Kidney epithelial cell (primary cell): ENCODE measurements at regions not wholly inside any gene's neighbourhood (a gene's known extent, or its start where the extent isn't known, plus 50 kb on each side); places are given as distances from the start of the nearest gene placed in this dataset.

Source experiments
- DNase-seq: peaks from one replicate; pipeline ENCODE4 v3.0.0-alpha.2; 2010; ENCODE audit warnings: low read depth
- H3K27me3 ChIP-seq: 2 replicates; pipeline ENCODE4 v1.6.0; 2011; ENCODE audit warnings: low read length; ENCODE audit not compliant: control insufficient read depth, insufficient read depth
- H3K36me3 ChIP-seq: 2 replicates; pipeline ENCODE4 v1.5.1; 2011; ENCODE audit warnings: low read length; ENCODE audit not compliant: control insufficient read depth, insufficient read depth
- H3K4me3 ChIP-seq: 2 replicates; pipeline ENCODE4 v1.5.1; 2011; ENCODE audit warnings: low read depth, mild to moderate bottlenecking, control low read depth, low read length
- TF ChIP-seq, protein P1 (sequence below): IDR thresholded peaks from 2 replicates; pipeline ENCODE4 v1.5.1; 2011; ENCODE audit warnings: mild to moderate bottlenecking, moderate library complexity, low read length, control low read depth, inconsistent platforms; ENCODE audit not compliant: insufficient read depth, poor library complexity, severe bottlenecking

DNA sequence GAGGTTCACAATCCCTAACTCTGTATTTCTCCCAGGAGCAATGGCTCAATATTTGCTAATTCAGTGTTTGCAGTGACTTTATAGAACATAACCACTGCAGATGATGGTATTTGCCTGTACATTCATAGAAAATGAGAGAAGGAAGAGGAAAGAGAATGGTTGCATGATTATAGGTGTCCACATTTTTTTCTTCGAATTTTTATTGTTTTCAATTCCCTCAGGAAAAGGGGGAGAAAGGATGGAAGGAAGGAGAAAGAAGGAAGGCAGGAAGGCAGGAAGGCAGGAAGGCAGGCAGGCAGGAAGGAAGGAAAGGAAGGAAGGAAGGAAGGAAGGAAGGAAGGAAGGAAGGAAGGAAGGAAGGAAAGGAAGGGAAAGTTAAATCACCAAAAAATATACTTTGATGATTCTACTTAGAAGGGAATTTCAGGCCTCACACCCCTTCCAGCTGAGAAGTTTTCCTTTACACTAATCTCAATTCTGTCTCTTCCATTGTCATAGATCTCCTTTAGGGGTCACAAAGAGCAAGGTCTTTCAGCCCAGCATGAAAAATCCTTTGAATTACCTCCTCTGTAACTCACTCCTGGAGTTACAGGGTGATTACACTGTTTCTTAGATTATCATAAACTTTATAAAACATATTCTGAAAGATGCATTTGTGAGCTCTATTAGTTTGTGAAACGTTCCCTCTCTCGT is 118.8 kb upstream of the INHBA start:
- TF ChIP-seq, protein P1, sequence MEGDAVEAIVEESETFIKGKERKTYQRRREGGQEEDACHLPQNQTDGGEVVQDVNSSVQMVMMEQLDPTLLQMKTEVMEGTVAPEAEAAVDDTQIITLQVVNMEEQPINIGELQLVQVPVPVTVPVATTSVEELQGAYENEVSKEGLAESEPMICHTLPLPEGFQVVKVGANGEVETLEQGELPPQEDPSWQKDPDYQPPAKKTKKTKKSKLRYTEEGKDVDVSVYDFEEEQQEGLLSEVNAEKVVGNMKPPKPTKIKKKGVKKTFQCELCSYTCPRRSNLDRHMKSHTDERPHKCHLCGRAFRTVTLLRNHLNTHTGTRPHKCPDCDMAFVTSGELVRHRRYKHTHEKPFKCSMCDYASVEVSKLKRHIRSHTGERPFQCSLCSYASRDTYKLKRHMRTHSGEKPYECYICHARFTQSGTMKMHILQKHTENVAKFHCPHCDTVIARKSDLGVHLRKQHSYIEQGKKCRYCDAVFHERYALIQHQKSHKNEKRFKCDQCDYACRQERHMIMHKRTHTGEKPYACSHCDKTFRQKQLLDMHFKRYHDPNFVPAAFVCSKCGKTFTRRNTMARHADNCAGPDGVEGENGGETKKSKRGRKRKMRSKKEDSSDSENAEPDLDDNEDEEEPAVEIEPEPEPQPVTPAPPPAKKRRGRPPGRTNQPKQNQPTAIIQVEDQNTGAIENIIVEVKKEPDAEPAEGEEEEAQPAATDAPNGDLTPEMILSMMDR = no peak
- H3K36me3 ChIP-seq = no peaks in the 10 kb centered on the region
- H3K4me3 ChIP-seq = no peak overlapping the region
- no peaks in the 10 kb centered on the region for H3K27me3 ChIP-seq
- DNase-seq = no peak

DNA sequence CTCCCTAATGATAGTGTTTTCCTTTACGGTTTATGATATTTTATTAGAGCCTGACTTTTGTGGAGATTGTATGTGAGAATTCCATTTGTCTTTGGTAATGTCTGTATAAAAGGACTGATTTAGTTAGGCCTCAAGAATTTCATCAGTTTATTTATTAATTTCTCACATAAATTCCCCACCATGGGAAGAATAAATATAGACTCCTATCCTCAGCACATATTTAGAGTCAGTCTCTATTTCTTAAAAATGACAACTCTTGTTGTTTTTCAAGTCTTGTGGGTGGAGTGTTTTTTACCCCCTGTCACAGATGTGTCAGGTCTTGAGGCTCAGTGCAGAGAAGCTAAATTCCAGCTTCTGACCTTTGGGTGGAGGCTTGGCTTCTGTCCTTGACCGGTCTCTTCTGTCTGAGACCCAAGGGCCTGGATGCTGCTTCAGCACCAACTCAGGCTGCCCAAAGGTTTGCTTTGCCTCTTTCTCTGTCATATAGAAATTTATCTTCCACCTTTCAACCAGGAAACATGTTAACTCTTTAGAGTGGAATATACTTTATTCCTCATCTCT is 117.3 kb upstream of the INHBA start:
- no peak overlapping the region for H3K4me3 ChIP-seq
- TF ChIP-seq, protein P1 = no peak
- no peaks in the 10 kb centered on the region for H3K36me3 ChIP-seq
- no peak for DNase-seq
- no peaks in the 10 kb centered on the region for H3K27me3 ChIP-seq

DNA sequence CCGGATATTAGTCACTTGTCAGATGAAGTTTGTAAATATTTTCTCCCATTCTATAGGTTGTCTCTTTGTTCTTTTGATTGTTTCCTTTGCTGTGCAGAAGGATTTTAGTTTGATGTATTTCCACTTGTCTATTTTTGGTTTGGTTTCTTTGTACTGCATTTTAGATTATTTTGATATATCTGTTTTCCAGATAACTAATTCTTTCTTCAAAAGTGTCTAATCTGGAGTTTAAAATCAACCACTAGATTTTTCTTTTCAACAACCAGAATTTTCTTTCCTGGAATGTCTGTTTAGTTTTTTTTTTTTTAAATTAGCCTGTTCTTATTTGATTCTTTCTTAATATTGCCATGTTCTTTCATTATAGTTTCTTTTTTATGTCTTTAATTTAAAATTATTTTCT is 116.8 kb upstream of the INHBA start:
- Histone ChIP-seq H3K4me3 (no peak overlapping the region), H3K36me3 (no peaks in the 10 kb centered on the region), H3K27me3 (no peaks in the 10 kb centered on the region)
- no peak for DNase-seq
- TF ChIP-seq, protein P1 = no peak

DNA sequence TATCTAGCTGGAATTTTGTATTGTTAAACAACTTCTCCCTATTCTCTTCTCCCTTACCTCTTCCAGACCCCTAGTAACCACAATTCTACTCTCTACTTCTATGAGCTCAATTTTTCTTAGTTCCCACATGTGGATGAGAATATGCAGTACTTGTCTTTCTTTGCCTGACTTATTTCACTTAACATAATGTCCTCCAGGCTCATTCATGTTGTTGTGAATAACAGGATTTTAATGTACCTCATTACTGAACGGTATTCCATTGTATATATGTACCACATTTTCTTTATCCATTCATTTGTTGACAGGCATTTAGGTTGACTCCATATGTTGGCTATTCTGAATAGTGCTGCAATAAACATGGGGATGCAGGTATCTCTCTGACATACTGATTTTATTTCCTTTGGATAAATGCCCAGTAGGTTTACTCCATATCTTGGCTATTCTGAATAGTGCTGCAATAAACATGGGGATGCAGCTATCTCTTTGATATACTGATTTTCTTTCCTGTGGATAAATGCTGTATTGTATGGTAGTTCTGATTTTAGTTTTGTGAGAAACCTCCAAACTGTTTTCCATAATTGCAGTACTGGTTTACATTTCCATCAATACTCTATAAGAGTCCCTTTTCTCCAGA is 116.0 kb upstream of the INHBA start:
- TF ChIP-seq, protein P1 = no peak
- H3K27me3 ChIP-seq = no peaks in the 10 kb centered on the region
- no peak for DNase-seq
- H3K36me3 ChIP-seq = no peaks in the 10 kb centered on the region
- no peak overlapping the region for H3K4me3 ChIP-seq

DNA sequence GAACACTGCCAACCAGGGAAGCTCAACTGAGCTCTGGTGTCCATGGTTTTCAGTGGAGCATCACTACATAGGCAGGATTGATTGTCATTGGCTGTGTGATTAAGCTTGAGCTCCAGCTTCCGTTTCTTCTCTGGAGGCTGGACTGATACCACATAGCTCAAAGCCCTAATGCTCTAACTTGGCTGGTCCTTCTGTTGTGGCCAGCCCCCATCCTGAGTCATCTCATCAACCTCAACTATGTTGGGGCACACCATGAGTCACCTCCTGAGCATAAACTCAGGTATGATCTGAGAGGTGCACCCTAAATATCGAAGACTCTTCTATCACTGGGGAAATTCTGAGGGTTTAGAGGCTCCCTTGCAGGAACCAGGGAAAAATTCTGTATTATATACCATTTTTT is 114.5 kb upstream of the INHBA start:
- H3K36me3 ChIP-seq = no peaks in the 10 kb centered on the region
- H3K27me3 ChIP-seq = no peaks in the 10 kb centered on the region
- H3K4me3 ChIP-seq = no peak overlapping the region
- TF ChIP-seq, protein P1 = no peak
- peak; percentile 9 for DNase-seq
